ENCODE measurements at regions not wholly inside any gene's neighbourhood (a gene's known extent, or its start where the extent isn't known, plus 50 kb on each side); places are given as distances from the start of the nearest gene placed in this dataset.

DNA sequence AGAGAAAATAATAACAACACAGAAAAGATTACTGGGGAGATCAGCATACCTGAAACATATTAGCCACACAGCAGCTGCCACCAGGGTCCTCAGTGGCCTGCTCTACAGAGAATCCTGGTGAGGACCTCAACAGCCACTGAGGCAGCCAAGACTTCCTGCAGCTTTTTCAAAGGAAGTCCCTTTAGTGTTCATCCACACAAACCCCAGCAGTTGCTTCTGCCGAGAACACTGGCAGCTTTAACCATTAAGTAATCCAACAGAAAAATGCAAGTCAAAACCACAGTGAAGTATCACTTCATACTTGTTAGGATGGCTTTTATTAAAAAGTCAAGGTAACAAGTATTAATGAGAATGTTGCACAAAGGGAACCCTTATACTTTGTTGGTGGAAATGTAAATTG, 542.0 kb upstream of the GCFC2 start (continued):
- TF ChIP-seq, protein P1, sequence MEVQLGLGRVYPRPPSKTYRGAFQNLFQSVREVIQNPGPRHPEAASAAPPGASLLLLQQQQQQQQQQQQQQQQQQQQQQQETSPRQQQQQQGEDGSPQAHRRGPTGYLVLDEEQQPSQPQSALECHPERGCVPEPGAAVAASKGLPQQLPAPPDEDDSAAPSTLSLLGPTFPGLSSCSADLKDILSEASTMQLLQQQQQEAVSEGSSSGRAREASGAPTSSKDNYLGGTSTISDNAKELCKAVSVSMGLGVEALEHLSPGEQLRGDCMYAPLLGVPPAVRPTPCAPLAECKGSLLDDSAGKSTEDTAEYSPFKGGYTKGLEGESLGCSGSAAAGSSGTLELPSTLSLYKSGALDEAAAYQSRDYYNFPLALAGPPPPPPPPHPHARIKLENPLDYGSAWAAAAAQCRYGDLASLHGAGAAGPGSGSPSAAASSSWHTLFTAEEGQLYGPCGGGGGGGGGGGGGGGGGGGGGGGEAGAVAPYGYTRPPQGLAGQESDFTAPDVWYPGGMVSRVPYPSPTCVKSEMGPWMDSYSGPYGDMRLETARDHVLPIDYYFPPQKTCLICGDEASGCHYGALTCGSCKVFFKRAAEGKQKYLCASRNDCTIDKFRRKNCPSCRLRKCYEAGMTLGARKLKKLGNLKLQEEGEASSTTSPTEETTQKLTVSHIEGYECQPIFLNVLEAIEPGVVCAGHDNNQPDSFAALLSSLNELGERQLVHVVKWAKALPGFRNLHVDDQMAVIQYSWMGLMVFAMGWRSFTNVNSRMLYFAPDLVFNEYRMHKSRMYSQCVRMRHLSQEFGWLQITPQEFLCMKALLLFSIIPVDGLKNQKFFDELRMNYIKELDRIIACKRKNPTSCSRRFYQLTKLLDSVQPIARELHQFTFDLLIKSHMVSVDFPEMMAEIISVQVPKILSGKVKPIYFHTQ (CRISPR knock-in tag; IDR thresholded peaks at IDR 0.05), result no peak
- TF ChIP-seq CTCF (IDR thresholded peaks at IDR 0.05), result no peak
- TF ChIP-seq ZNF416 (CRISPR knock-in tag; IDR thresholded peaks at IDR 0.05), result no peak
- no peak for TF ChIP-seq ZNF317 (CRISPR knock-in tag; IDR thresholded peaks at IDR 0.05; ENCODE audit: borderline replicate concordance, low read depth)
- TF ChIP-seq ZNF121 (CRISPR knock-in tag; IDR thresholded peaks at IDR 0.05), result no peak
- TF ChIP-seq ZNF219 (CRISPR knock-in tag; IDR thresholded peaks at IDR 0.05; ENCODE audit: borderline replicate concordance), result no peak

- Mint-ChIP-seq H3K4me1 (no peaks in the 10 kb centered on the region), H3K9me3 (no peaks in the 10 kb centered on the region), H3K36me3 (no peaks in the 10 kb centered on the region), H3K4me3 (no peak overlapping the region), H3K27me3 (ENCODE audit: low read depth) (no peaks in the 10 kb centered on the region), H3K27ac (no peak overlapping the region)
- DNase-seq (ENCODE audit: low spot score), result no peak
- ChIA-PET POLR2A (no interaction called here), CTCF (no interaction called here)
- TF ChIP-seq ZNF423 (CRISPR knock-in tag; IDR thresholded peaks at IDR 0.05) (no peak), GRHL2 (CRISPR knock-in tag; IDR thresholded peaks at IDR 0.05; ENCODE audit: insufficient replicate concordance, severe bottlenecking) (no peak), JAZF1 (CRISPR knock-in tag; IDR thresholded peaks at IDR 0.05) (no peak), HMGXB4 (CRISPR knock-in tag; IDR thresholded peaks at IDR 0.05) (no peak), MAX (CRISPR knock-in tag; IDR thresholded peaks at IDR 0.05) (no peak), IRF2 (CRISPR knock-in tag; IDR thresholded peaks at IDR 0.05; ENCODE audit: borderline replicate concordance, low read depth) (no peak), CREM (CRISPR knock-in tag; IDR thresholded peaks at IDR 0.05) (no peak), ESRRA (CRISPR knock-in tag; IDR thresholded peaks at IDR 0.05; ENCODE audit: borderline replicate concordance) (no peak), MYBL2 (CRISPR knock-in tag; IDR thresholded peaks at IDR 0.05) (no peak), ZNF416 (CRISPR knock-in tag; IDR thresholded peaks at IDR 0.05) (no peak), ETV6 (CRISPR knock-in tag; IDR thresholded peaks at IDR 0.05) (no peak), ZNF317 (CRISPR knock-in tag; IDR thresholded peaks at IDR 0.05; ENCODE audit: borderline replicate concordance, low read depth) (no peak), ATF2 (CRISPR knock-in tag; IDR thresholded peaks at IDR 0.05; ENCODE audit: borderline replicate concordance, low read depth) (no peak), SP1 (CRISPR knock-in tag; conservative IDR thresholded peaks at IDR 0.05) (no peak), PRRX2 (CRISPR knock-in tag; IDR thresholded peaks at IDR 0.05) (no peak), SOX15 (CRISPR knock-in tag; IDR thresholded peaks at IDR 0.05) (no peak), SMAD4 (CRISPR knock-in tag; IDR thresholded peaks at IDR 0.05) (no peak)
- TF ChIP-seq, protein P2, sequence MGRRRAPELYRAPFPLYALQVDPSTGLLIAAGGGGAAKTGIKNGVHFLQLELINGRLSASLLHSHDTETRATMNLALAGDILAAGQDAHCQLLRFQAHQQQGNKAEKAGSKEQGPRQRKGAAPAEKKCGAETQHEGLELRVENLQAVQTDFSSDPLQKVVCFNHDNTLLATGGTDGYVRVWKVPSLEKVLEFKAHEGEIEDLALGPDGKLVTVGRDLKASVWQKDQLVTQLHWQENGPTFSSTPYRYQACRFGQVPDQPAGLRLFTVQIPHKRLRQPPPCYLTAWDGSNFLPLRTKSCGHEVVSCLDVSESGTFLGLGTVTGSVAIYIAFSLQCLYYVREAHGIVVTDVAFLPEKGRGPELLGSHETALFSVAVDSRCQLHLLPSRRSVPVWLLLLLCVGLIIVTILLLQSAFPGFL (CRISPR knock-in tag; IDR thresholded peaks at IDR 0.05; ENCODE audit: borderline replicate concordance), result no peak
- TF ChIP-seq, protein P3, sequence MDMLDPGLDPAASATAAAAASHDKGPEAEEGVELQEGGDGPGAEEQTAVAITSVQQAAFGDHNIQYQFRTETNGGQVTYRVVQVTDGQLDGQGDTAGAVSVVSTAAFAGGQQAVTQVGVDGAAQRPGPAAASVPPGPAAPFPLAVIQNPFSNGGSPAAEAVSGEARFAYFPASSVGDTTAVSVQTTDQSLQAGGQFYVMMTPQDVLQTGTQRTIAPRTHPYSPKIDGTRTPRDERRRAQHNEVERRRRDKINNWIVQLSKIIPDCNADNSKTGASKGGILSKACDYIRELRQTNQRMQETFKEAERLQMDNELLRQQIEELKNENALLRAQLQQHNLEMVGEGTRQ (CRISPR knock-in tag; IDR thresholded peaks at IDR 0.05), result no peak
- ATAC-seq, result no peak
Measured at GRCh38 chr2:76251342-76251741, 540.6 kb upstream of the GCFC2 start.
